C4-2B (cell line): ENCODE measurements at regions not wholly inside any gene's neighbourhood (a gene's known extent, or its start where the extent isn't known, plus 50 kb on each side); places are given as distances from the start of the nearest gene placed in this dataset.

Experiments
- H3K27ac ChIP-seq: fragments of 450-650 bp; 2 replicates; pipeline ENCODE4 v1.5.1; 2017
- ZFX ChIP-seq: fragments of 450-650 bp; IDR thresholded peaks from 2 replicates; pipeline ENCODE4 v1.6.1; 2017
- TF ChIP-seq, protein P1 (sequence below): fragments of 450-650 bp; conservative IDR thresholded peaks from 2 replicates; pipeline ENCODE4 v1.5.1; 2017; ENCODE audit warnings: mild to moderate bottlenecking

DNA sequence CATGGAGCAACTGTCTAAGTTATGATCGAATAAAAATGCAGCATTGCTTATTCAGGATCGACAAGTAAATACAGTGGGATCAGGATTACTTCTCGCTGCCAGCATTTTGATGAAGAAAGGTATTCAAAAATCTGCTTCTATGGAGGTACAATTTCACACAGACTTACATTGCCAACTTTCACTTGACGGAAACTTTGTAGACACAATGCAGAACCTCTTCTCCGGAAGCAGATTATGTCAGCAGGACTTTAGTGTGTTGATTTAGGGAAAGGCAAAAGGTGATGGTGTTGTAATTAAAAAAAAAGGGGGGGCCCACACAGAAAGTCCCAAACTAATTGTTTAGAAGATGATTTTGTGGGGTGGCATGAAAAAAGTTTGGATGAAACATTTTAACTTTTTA is 462.4 kb upstream of the KLF6 start:
- TF ChIP-seq, protein P1, sequence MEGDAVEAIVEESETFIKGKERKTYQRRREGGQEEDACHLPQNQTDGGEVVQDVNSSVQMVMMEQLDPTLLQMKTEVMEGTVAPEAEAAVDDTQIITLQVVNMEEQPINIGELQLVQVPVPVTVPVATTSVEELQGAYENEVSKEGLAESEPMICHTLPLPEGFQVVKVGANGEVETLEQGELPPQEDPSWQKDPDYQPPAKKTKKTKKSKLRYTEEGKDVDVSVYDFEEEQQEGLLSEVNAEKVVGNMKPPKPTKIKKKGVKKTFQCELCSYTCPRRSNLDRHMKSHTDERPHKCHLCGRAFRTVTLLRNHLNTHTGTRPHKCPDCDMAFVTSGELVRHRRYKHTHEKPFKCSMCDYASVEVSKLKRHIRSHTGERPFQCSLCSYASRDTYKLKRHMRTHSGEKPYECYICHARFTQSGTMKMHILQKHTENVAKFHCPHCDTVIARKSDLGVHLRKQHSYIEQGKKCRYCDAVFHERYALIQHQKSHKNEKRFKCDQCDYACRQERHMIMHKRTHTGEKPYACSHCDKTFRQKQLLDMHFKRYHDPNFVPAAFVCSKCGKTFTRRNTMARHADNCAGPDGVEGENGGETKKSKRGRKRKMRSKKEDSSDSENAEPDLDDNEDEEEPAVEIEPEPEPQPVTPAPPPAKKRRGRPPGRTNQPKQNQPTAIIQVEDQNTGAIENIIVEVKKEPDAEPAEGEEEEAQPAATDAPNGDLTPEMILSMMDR = no peak
- TF ChIP-seq ZFX = no peak

DNA sequence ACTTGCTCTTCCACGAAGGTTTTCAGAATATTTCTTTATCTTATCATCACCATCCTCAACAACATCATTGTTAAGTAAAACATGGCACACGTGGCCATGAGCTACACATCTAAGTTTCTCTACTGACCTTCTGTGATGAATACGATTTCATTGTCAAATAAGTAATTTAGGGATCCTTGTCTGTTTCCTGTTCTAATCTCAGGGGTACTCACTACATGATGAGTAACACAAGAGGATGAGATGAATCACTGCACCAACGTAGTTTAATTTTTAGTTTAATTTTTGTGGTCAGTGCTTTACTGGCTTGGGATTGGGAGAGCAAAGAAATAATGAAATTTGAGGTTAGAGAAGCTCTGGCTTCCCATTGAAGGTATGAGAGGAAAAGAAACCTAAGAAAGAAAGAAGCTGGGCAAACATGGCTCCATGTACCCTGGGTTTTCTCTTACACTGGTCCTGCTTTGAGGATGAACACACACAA is 461.9 kb upstream of the KLF6 start:
- TF ChIP-seq, protein P1 = no peak
- TF ChIP-seq ZFX = no peak
- no peak overlapping the region for H3K27ac ChIP-seq

More for the DNA sequence above, 462.4 kb upstream of the KLF6 start:
- no peak overlapping the region for H3K27ac ChIP-seq

DNA sequence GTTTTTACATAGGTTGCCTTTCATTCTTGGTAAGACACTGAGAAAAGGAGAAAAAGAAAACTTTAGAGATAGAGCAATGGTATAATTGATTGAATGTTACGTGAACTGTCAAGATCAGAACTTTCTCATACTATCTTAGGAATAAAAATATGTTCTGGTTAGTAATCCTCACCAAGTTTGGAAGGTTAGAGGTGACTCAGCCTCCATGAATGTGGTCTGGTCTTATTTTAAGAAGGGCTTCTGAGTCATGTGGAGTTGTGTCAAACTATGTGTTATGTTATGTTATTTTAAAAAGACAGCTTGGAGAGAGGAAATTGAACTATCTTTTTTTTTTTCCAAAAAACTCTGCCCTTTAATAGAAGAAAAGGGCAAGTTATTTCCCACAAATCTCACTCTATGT is 458.6 kb upstream of the KLF6 start:
- H3K27ac ChIP-seq = no peak overlapping the region
- TF ChIP-seq, protein P1 = no peak
- TF ChIP-seq ZFX = no peak

DNA sequence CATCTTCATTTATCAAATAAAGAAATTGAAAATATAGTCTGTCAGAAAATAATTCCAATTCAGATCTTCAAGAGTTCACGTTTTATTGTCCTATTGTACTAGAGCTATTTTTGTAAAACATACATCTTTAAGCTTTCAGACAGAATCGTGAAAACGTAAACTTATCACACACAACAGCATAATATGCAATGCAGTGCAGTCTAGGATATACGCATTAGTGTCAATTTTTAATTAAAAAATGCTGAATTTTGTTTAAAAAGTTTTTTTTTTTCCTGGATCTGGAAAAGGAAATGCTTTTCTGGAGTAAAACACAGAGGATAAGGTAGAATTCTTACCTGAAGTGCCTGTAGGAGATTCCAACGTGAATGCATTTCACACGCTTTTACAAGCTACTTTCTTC is 458.2 kb upstream of the KLF6 start:
- no peak overlapping the region for H3K27ac ChIP-seq
- TF ChIP-seq ZFX = no peak
- TF ChIP-seq, protein P1 = no peak

DNA sequence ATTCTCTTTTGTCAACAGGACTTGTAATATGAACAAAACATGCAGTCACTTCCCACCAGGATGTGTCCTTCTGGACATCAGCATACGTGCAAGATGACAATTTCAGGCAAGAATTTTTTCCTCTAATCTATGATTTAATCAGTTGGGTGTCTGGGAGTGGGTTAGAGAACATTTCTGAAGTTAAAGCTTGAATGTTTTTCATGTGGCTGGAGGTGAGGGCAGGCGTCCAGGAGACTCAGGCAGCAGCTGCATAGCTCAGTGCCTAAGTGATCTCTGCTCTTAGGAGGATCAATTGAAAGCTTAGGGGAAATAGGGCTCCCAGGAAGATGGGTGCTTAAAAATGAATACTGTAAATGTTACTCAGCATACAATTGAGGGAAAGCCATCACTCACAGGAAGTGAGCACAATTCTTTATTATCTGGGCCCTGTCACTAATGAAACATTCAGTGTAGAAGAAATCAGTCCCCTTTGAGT is 457.6 kb upstream of the KLF6 start:
- no peak overlapping the region for H3K27ac ChIP-seq
- no peak for TF ChIP-seq ZFX
- TF ChIP-seq, protein P1 = no peak

DNA sequence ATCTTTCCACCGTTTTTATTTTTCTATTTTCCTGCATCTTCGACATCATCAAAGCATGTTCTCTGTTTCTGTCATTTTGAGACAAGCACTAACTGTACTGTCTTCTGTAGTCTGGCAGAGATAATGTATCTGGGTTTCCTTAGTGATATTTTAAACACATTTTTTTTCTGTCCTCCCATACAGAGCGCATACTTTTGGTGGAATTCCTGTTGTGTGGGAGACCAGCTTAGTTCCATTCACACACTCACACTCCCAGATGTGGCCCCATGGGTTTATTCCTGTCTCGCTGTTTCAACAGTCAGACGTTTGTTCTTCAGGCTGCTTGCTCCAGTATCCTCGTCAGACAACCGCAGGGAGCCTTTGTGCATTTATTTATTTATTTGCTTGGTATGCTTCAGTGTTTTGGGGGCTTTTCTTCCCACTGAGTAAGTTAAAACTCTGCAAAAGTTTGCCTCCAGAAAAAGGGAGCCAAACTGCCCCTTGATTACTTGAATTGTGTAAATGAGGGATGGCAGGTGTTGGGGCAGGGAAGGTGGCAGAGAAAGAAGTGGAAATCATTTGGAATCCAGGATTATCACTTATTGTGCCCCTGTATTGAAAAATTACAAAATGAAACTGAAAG is 456.8 kb upstream of the KLF6 start:
- H3K27ac ChIP-seq = no peak overlapping the region
- TF ChIP-seq ZFX = no peak
- TF ChIP-seq, protein P1 = no peak

DNA sequence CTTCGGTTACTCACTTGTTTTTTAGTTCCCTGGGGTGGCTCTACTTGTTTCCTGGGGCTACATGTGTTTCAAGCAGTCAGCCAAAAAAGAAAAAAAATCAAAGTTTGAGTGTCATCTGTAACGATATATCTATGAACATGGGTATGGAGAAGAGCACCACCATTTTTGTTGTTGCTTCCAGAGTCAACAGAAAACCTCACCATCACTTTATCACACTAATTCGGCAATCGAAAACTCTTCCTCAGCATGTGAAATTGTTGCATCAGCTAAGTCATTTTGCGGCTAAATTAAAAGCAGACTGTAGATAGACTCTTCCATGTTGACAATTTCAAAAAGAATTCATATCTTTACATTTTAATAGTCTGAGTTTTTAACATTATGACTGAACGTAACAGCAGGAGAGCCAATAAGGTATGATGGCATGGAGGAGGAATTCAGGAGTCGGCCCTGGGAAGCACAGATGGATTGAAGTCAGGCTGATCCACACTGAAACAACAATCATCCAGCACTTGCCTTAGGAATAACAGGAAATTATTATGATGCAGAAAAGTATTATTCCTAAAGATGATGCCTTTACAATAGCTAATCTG is 455.7 kb upstream of the KLF6 start:
- TF ChIP-seq ZFX = no peak
- TF ChIP-seq, protein P1 = no peak
- no peak overlapping the region for H3K27ac ChIP-seq
